K562 (cell line): ENCODE measurements at regions not wholly inside any gene's neighbourhood (a gene's known extent, or its start where the extent isn't known, plus 50 kb on each side); places are given as distances from the start of the nearest gene placed in this dataset.
"Not testable (repeated sequence)": the region's sequence is repeated elsewhere in the genome, so short reads cannot be mapped to it uniquely, and the experiment has no call there.

ENCODE experiments used
- ATF4 ChIP-seq: fragments of 450-650 bp; formaldehyde crosslinking; IDR thresholded peaks from 2 replicates; pipeline ENCODE4 v1.4.0; 2022; ENCODE audit warnings: mild to moderate bottlenecking, moderate library complexity
- CBX2 ChIP-seq: fragments of 200-600 bp; sonication (generic); IDR thresholded peaks from one replicate; pipeline ENCODE4 v1.6.1; 2012; ENCODE audit warnings: mild to moderate bottlenecking, low read length, inconsistent platforms; ENCODE audit not compliant: insufficient read depth, poor library complexity, severe bottlenecking
- ETS1 ChIP-seq: conservative IDR thresholded peaks from 2 replicates; pipeline ENCODE4 v1.6.1; 2011; ENCODE audit warnings: low read depth, mild to moderate bottlenecking, low read length; ENCODE audit not compliant: control insufficient read depth
- JUN ChIP-seq, 2 experiments: sonication (generic) in 1 of 2; formaldehyde crosslinking in 1 of 2; IDR thresholded peaks; 2 replicates each; pipeline versions ENCODE4 v1.6.1 to v1.8.0; 2012 to 2022; ENCODE audit warnings: borderline replicate concordance in 2 of 2, mild to moderate bottlenecking in 2 of 2, improper control_type of control experiment in 1 of 2, low read depth in 1 of 2, low read length in 1 of 2, missing genetic modification reagents in 1 of 2
- MYNN ChIP-seq, 2 experiments: sonication (generic); formaldehyde crosslinking in 1 of 2; IDR thresholded peaks; 2 replicates each; pipeline versions ENCODE4 v1.5.0 to v1.6.1; 2016 to 2020; ENCODE audit warnings: antibody characterized with exemption in 1 of 2, missing genetic modification reagents in 1 of 2
- POLR2AphosphoS5 ChIP-seq: IDR thresholded peaks from 2 replicates; pipeline ENCODE4 v1.6.1; 2011; ENCODE audit warnings: mild to moderate bottlenecking, low read depth, low read length, moderate library complexity; ENCODE audit not compliant: control insufficient read depth, insufficient read depth
- SMC3 ChIP-seq: conservative IDR thresholded peaks from 2 replicates; pipeline ENCODE4 v1.6.1; 2011; ENCODE audit warnings: low read depth, low read length, improper control_type of control experiment; ENCODE audit not compliant: insufficient read depth
- SNIP1 ChIP-seq: fragments of 450-650 bp; IDR thresholded peaks from 2 replicates; pipeline ENCODE4 v1.7.1; 2017; ENCODE audit warnings: low read depth, mild to moderate bottlenecking
- SRSF9 ChIP-seq: fragments of 200-400 bp; formaldehyde crosslinking; IDR thresholded peaks from 2 replicates; pipeline ENCODE4 v1.6.1; 2017; ENCODE audit warnings: low read depth, low read length, borderline replicate concordance
- TGIF2 ChIP-seq: sonication (generic); formaldehyde crosslinking; IDR thresholded peaks from 2 replicates; pipeline ENCODE4 v1.8.1; 2022; ENCODE audit warnings: mild to moderate bottlenecking, missing genetic modification reagents, moderate library complexity
- ZNF561 ChIP-seq: fragments of 450-650 bp; formaldehyde crosslinking; conservative IDR thresholded peaks from 2 replicates; pipeline ENCODE4 v1.4.0; 2020; ENCODE audit warnings: mild to moderate bottlenecking, moderate library complexity
- TF ChIP-seq, protein P1 (sequence below), 3 experiments: IDR thresholded peaks in 2 of 3; conservative IDR thresholded peaks in 1 of 3; 2 replicates each; pipeline ENCODE4 v1.5.1; 2011 to 2012; ENCODE audit warnings: low read length in 3 of 3, mild to moderate bottlenecking in 3 of 3, control low read depth in 2 of 3, improper control_type of control experiment in 1 of 3, inconsistent platforms in 1 of 3, low read depth in 1 of 3, mixed read lengths in 1 of 3, moderate library complexity in 1 of 3; ENCODE audit not compliant: insufficient read depth in 2 of 3
- TF ChIP-seq, protein P2 (sequence below): fragments of 450-650 bp; formaldehyde crosslinking; IDR thresholded peaks from 2 replicates; pipeline ENCODE4 v1.4.0; 2020; ENCODE audit warnings: mild to moderate bottlenecking, moderate library complexity

GRCh38 chr18:25525789-25526188, 173.8 kb upstream of the ZNF521 start:
- not testable (repeated sequence) for TF ChIP-seq JUN (IDR thresholded peaks at IDR 0.05; ENCODE audit: borderline replicate concordance, low read depth, low read length); JUN (CRISPR knock-in tag; IDR thresholded peaks at IDR 0.05; ENCODE audit: borderline replicate concordance); POLR2AphosphoS5; ZNF561 (CRISPR knock-in tag); TGIF2; SNIP1; ETS1; SRSF9; ATF4 (CRISPR knock-in tag); MYNN (IDR thresholded peaks at IDR 0.05); MYNN (CRISPR knock-in tag; IDR thresholded peaks at IDR 0.05); SMC3; CBX2
- TF ChIP-seq, protein P1, sequence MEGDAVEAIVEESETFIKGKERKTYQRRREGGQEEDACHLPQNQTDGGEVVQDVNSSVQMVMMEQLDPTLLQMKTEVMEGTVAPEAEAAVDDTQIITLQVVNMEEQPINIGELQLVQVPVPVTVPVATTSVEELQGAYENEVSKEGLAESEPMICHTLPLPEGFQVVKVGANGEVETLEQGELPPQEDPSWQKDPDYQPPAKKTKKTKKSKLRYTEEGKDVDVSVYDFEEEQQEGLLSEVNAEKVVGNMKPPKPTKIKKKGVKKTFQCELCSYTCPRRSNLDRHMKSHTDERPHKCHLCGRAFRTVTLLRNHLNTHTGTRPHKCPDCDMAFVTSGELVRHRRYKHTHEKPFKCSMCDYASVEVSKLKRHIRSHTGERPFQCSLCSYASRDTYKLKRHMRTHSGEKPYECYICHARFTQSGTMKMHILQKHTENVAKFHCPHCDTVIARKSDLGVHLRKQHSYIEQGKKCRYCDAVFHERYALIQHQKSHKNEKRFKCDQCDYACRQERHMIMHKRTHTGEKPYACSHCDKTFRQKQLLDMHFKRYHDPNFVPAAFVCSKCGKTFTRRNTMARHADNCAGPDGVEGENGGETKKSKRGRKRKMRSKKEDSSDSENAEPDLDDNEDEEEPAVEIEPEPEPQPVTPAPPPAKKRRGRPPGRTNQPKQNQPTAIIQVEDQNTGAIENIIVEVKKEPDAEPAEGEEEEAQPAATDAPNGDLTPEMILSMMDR (IDR thresholded peaks at IDR 0.05 in 2 of 3, conservative IDR thresholded peaks at IDR 0.05 in 1 of 3; ENCODE audit: insufficient read depth in 2 of 3, low read depth in 1 of 3, low read length in 3 of 3), result not testable (repeated sequence)
- TF ChIP-seq, protein P2, sequence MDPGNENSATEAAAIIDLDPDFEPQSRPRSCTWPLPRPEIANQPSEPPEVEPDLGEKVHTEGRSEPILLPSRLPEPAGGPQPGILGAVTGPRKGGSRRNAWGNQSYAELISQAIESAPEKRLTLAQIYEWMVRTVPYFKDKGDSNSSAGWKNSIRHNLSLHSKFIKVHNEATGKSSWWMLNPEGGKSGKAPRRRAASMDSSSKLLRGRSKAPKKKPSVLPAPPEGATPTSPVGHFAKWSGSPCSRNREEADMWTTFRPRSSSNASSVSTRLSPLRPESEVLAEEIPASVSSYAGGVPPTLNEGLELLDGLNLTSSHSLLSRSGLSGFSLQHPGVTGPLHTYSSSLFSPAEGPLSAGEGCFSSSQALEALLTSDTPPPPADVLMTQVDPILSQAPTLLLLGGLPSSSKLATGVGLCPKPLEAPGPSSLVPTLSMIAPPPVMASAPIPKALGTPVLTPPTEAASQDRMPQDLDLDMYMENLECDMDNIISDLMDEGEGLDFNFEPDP, result not testable (repeated sequence)
